Stimulated activated CD4-positive, alpha-beta T cell treated with anti-CD3 and anti-CD28 coated beads, Interleukin-15, amount 100 ng/mL, for 1 hour (primary cell): ENCODE measurements at regions not wholly inside any gene's neighbourhood (a gene's known extent, or its start where the extent isn't known, plus 50 kb on each side); places are given as distances from the start of the nearest gene placed in this dataset.

Experiments
- DNase-seq, 2 donors: peaks; one replicate each; pipeline ENCODE4 v3.0.0-alpha.2; 2020; ENCODE audit warnings: low read depth in 1 of 2, low spot score in 1 of 2

GRCh38 chr2:172200495-172201085 lies 97.9 kb upstream of the DLX2 start:
- DNase-seq = no peak

- DNase-seq = no peak
These were observed 101.6 kb upstream of the DLX2 start for GRCh38 chr2:172204309-172204708.

GRCh38 chr2:172204762-172205161 lies 102.1 kb upstream of the DLX2 start:
- no peak for DNase-seq

GRCh38 chr2:172205292-172205691 lies 102.6 kb upstream of the DLX2 start:
- DNase-seq = no peak

- no peak for DNase-seq
These were observed 105.2 kb upstream of the DLX2 start for GRCh38 chr2:172207911-172208310.

GRCh38 chr2:172208791-172209325 lies 106.2 kb upstream of the DLX2 start:
- DNase-seq = no peak

- no peak for DNase-seq
These were observed 107.9 kb upstream of the DLX2 start for GRCh38 chr2:172210599-172210998.

GRCh38 chr2:172211512-172211911 lies 108.8 kb upstream of the DLX2 start:
- DNase-seq = no peak

GRCh38 chr2:172213116-172213860 lies 110.6 kb upstream of the DLX2 start:
- no peak for DNase-seq

GRCh38 chr2:172214252-172214651 lies 111.6 kb upstream of the DLX2 start:
- DNase-seq = no peak

GRCh38 chr2:172215172-172215935 lies 112.7 kb upstream of the DLX2 start:
- no peak for DNase-seq

- DNase-seq = no peak
These were observed 113.2 kb upstream of the DLX2 start for GRCh38 chr2:172215936-172216335.

GRCh38 chr2:172216477-172216876 lies 113.8 kb upstream of the DLX2 start:
- DNase-seq = no peak

GRCh38 chr2:172219201-172219600 lies 116.5 kb upstream of the DLX2 start:
- no peak for DNase-seq

- no peak for DNase-seq
These were observed 117.4 kb upstream of the DLX2 start for GRCh38 chr2:172220121-172220520.

GRCh38 chr2:172223601-172224054 lies 120.9 kb upstream of the DLX2 start:
- no peak for DNase-seq

GRCh38 chr2:172225786-172226185 lies 123.1 kb upstream of the DLX2 start:
- DNase-seq = no peak

GRCh38 chr2:172226244-172227061 lies 123.8 kb upstream of the DLX2 start:
- no peak for DNase-seq

GRCh38 chr2:172227719-172228118 lies 125.0 kb upstream of the DLX2 start:
- DNase-seq = no peak

GRCh38 chr2:172228177-172228808 lies 125.6 kb upstream of the DLX2 start:
- DNase-seq = no peak

- no peak for DNase-seq
These were observed 126.4 kb upstream of the DLX2 start for GRCh38 chr2:172229125-172229524.
